ENCODE measurements at regions not wholly inside any gene's neighbourhood (a gene's known extent, or its start where the extent isn't known, plus 50 kb on each side); places are given as distances from the start of the nearest gene placed in this dataset.

DNA sequence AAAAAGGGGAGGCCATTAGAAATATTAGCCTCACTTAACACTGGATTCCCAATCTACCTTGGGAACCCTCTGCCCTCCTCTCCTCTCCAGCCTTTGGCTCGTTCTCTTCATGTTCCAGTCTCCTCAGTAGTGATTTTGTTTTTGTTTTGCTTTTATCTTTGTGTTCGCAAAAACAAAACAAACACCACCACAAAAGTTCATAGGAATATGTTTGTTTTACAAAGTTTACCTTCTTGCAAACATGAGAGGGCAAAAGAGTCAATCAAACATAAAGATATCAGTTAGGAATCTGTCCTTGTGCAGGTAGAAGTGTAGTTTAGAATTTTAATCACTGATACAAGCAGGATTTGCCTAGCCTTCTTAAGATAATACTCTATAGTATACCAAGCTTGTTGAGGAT lies 179.7 kb upstream of the GUCY1A2 start:
- H4K20me1 ChIP-seq (ENCODE audit: insufficient read depth, low read length), result no peaks in the 10 kb centered on the region
- no peak overlapping the region for H3K4me3 ChIP-seq (ENCODE audit: low read depth, low read length, poor library complexity, severe bottlenecking)
- no peaks in the 10 kb centered on the region for H3K9me3 ChIP-seq (ENCODE audit: low read length)
- H2AFZ ChIP-seq (ENCODE audit: low read length), result no peak overlapping the region
- no peaks in the 10 kb centered on the region for H3K36me3 ChIP-seq (ENCODE audit: insufficient read depth, low read length)
- no peak overlapping the region for H3K9ac ChIP-seq (ENCODE audit: low read length)
- H3K79me2 ChIP-seq (ENCODE audit: insufficient read depth, low read length), result no peaks in the 10 kb centered on the region
- no peak overlapping the region for H3K27ac ChIP-seq (ENCODE audit: low read depth, low read length, poor library complexity, severe bottlenecking)
- H3K9me2 ChIP-seq (ENCODE audit: low read depth, low read length), result no peaks in the 10 kb centered on the region
- no peak for TF ChIP-seq EZH2 (IDR thresholded peaks at IDR 0.05; ENCODE audit: borderline replicate concordance, low read length)
- TF ChIP-seq, protein P1, sequence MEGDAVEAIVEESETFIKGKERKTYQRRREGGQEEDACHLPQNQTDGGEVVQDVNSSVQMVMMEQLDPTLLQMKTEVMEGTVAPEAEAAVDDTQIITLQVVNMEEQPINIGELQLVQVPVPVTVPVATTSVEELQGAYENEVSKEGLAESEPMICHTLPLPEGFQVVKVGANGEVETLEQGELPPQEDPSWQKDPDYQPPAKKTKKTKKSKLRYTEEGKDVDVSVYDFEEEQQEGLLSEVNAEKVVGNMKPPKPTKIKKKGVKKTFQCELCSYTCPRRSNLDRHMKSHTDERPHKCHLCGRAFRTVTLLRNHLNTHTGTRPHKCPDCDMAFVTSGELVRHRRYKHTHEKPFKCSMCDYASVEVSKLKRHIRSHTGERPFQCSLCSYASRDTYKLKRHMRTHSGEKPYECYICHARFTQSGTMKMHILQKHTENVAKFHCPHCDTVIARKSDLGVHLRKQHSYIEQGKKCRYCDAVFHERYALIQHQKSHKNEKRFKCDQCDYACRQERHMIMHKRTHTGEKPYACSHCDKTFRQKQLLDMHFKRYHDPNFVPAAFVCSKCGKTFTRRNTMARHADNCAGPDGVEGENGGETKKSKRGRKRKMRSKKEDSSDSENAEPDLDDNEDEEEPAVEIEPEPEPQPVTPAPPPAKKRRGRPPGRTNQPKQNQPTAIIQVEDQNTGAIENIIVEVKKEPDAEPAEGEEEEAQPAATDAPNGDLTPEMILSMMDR (IDR thresholded peaks at IDR 0.05; ENCODE audit: low read length), result no peak
- H3K4me1 ChIP-seq (ENCODE audit: insufficient read depth, low read length, severe bottlenecking), result no peaks in the 10 kb centered on the region
- no peak overlapping the region for H3K4me2 ChIP-seq (ENCODE audit: low read length)
- no peaks in the 10 kb centered on the region for H3F3A ChIP-seq (ENCODE audit: insufficient read depth, low read length)
- H3K27me3 ChIP-seq (ENCODE audit: insufficient read depth, low read length), result no peaks in the 10 kb centered on the region

DNA sequence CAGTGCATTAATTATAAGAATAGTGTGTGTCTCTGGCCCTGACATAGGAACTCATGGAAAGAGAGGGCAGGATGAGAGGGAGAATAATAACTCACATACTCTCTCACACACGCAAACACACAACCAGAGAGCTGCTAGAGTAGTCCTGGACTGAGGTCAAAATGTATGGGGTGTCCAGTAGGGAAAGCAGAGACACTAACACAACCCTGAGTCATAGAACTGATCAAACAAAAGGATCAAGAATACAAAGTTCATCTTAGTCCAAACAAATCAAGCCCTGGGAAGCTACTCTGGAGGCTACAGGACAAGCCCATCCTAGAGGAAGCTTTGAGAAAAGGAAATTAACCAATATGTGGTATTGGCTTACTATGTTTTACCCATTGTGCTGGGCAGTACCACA lies 178.5 kb upstream of the GUCY1A2 start:
- Histone ChIP-seq H3K9me3 (ENCODE audit: low read length) (no peaks in the 10 kb centered on the region), H4K20me1 (ENCODE audit: insufficient read depth, low read length) (no peaks in the 10 kb centered on the region), H3K4me1 (ENCODE audit: insufficient read depth, low read length, severe bottlenecking) (no peaks in the 10 kb centered on the region), H3K4me3 (ENCODE audit: low read depth, low read length, poor library complexity, severe bottlenecking) (no peak overlapping the region), H3K9ac (ENCODE audit: low read length) (no peak overlapping the region), H3K27ac (ENCODE audit: low read depth, low read length, poor library complexity, severe bottlenecking) (no peak overlapping the region), H3K36me3 (ENCODE audit: insufficient read depth, low read length) (no peaks in the 10 kb centered on the region), H3K79me2 (ENCODE audit: insufficient read depth, low read length) (no peaks in the 10 kb centered on the region), H3F3A (ENCODE audit: insufficient read depth, low read length) (no peaks in the 10 kb centered on the region), H3K4me2 (ENCODE audit: low read length) (no peak overlapping the region), H2AFZ (ENCODE audit: low read length) (no peak overlapping the region), H3K9me2 (ENCODE audit: low read depth, low read length) (no peaks in the 10 kb centered on the region), H3K27me3 (ENCODE audit: insufficient read depth, low read length) (no peaks in the 10 kb centered on the region)
- TF ChIP-seq, protein P1 (IDR thresholded peaks at IDR 0.05; ENCODE audit: low read length), result no peak
- no peak for TF ChIP-seq EZH2 (IDR thresholded peaks at IDR 0.05; ENCODE audit: borderline replicate concordance, low read length)

DNA sequence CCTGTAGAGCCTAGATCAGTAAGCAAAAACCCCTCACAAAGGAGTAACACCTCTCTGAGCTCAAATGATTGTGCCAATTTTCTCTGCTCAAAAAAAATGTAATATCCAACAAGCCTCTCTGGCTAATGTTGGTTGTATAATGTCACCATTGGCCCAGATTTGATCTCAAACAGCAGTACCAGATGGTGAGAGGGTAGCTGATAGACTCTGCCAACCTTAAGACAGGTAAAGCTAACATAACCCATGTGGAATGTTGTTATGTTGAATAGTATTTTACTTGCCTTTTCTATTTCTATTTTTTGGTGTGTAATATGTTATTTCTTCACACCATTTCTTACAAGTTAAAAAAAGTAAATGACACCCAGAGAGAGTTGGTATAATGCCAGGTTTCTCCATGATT lies 166.7 kb upstream of the GUCY1A2 start:
- Histone ChIP-seq H3K4me1 (ENCODE audit: insufficient read depth, low read length, severe bottlenecking) (no peaks in the 10 kb centered on the region), H3K4me3 (ENCODE audit: low read depth, low read length, poor library complexity, severe bottlenecking) (no peak overlapping the region), H3K36me3 (ENCODE audit: insufficient read depth, low read length) (no peaks in the 10 kb centered on the region), H3F3A (ENCODE audit: insufficient read depth, low read length) (no peaks in the 10 kb centered on the region), H3K27me3 (ENCODE audit: insufficient read depth, low read length) (no peaks in the 10 kb centered on the region), H3K9me2 (ENCODE audit: low read depth, low read length) (no peaks in the 10 kb centered on the region), H3K27ac (ENCODE audit: low read depth, low read length, poor library complexity, severe bottlenecking) (no peak overlapping the region), H2AFZ (ENCODE audit: low read length) (no peak overlapping the region), H3K79me2 (ENCODE audit: insufficient read depth, low read length) (no peaks in the 10 kb centered on the region), H3K4me2 (ENCODE audit: low read length) (no peak overlapping the region), H4K20me1 (ENCODE audit: insufficient read depth, low read length) (no peaks in the 10 kb centered on the region), H3K9me3 (ENCODE audit: low read length) (no peaks in the 10 kb centered on the region), H3K9ac (ENCODE audit: low read length) (no peak overlapping the region)
- TF ChIP-seq, protein P1 (IDR thresholded peaks at IDR 0.05; ENCODE audit: low read length), result no peak
- no peak for TF ChIP-seq EZH2 (IDR thresholded peaks at IDR 0.05; ENCODE audit: borderline replicate concordance, low read length)
